ENCODE measurements at regions not wholly inside any gene's neighbourhood (a gene's known extent, or its start where the extent isn't known, plus 50 kb on each side); places are given as distances from the start of the nearest gene placed in this dataset.

- DNase-seq (ENCODE audit: low spot score) (no peak), FAIRE-seq (no peak)
Observed at GRCh38 chr2:223107825-223108224, 55.8 kb downstream of the KCNE4 start.

- FAIRE-seq, result no peak
- no peak for DNase-seq (ENCODE audit: low spot score)
Observed at GRCh38 chr2:223108351-223109050, 56.5 kb downstream of the KCNE4 start.

GRCh38 chr2:223109341-223109740 is 57.4 kb downstream of the KCNE4 start:
- DNase-seq (ENCODE audit: low spot score) (no peak), FAIRE-seq (no peak)

- DNase-seq (ENCODE audit: low spot score) (no peak), FAIRE-seq (no peak)
Observed at GRCh38 chr2:223113161-223113560, 61.2 kb downstream of the KCNE4 start.

GRCh38 chr2:223114170-223114569 is 62.2 kb downstream of the KCNE4 start:
- DNase-seq (ENCODE audit: low spot score) (no peak), FAIRE-seq (no peak)

GRCh38 chr2:223114917-223115316 is 62.9 kb downstream of the KCNE4 start:
- DNase-seq (ENCODE audit: low spot score), result no peak
- FAIRE-seq, result no peak

GRCh38 chr2:223117533-223117932 is 65.5 kb downstream of the KCNE4 start:
- FAIRE-seq, result no peak

GRCh38 chr2:223121283-223121682 is 69.3 kb downstream of the KCNE4 start:
- no peak for FAIRE-seq
- DNase-seq (ENCODE audit: low spot score), result no peak

More at GRCh38 chr2:223117533-223117932, 65.5 kb downstream of the KCNE4 start:
- no peak for DNase-seq (ENCODE audit: low spot score)

GRCh38 chr2:223122781-223123180 is 70.8 kb downstream of the KCNE4 start:
- no peak for FAIRE-seq
- no peak for DNase-seq (ENCODE audit: low spot score)

GRCh38 chr2:223123855-223124610 is 72.0 kb downstream of the KCNE4 start:
- DNase-seq (ENCODE audit: low spot score) (no peak), FAIRE-seq (no peak)

GRCh38 chr2:223141606-223142005 is 89.6 kb downstream of the KCNE4 start:
- DNase-seq (ENCODE audit: low spot score) (no peak), FAIRE-seq (no peak)

- no peak for FAIRE-seq
- no peak for DNase-seq (ENCODE audit: low spot score)
Observed at GRCh38 chr2:223142118-223142517, 90.1 kb downstream of the KCNE4 start.

- FAIRE-seq (no peak), DNase-seq (ENCODE audit: low spot score) (no peak)
Observed at GRCh38 chr2:223147431-223147830, 95.4 kb downstream of the KCNE4 start.

- DNase-seq (ENCODE audit: low spot score) (no peak), FAIRE-seq (no peak)
Observed at GRCh38 chr2:223148516-223148915, 96.5 kb downstream of the KCNE4 start.

GRCh38 chr2:223155956-223156355 is 104.0 kb downstream of the KCNE4 start:
- FAIRE-seq, result no peak
- no peak for DNase-seq (ENCODE audit: low spot score)

- DNase-seq (ENCODE audit: low spot score) (no peak), FAIRE-seq (no peak)
Observed at GRCh38 chr2:223161873-223162458, 110.0 kb downstream of the KCNE4 start.

GRCh38 chr2:223165423-223166214 is 113.6 kb downstream of the KCNE4 start:
- DNase-seq (ENCODE audit: low spot score) (no peak), FAIRE-seq (no peak)

GRCh38 chr2:223166215-223166493 is 114.2 kb downstream of the KCNE4 start:
- DNase-seq (ENCODE audit: low spot score) (no peak), FAIRE-seq (no peak)

GRCh38 chr2:223166983-223167650 is 115.1 kb downstream of the KCNE4 start:
- DNase-seq (ENCODE audit: low spot score) (no peak), FAIRE-seq (no peak)

- no peak for DNase-seq (ENCODE audit: low spot score)
- FAIRE-seq, result no peak
Observed at GRCh38 chr2:223169830-223170605, 118.0 kb downstream of the KCNE4 start.

GRCh38 chr2:223176970-223177369 is 125.0 kb downstream of the KCNE4 start:
- DNase-seq (ENCODE audit: low spot score) (no peak), FAIRE-seq (no peak)

All from RCC 7860 (cell line).